Transverse colon (tissue), 4 donors: ENCODE measurements at regions not wholly inside any gene's neighbourhood (a gene's known extent, or its start where the extent isn't known, plus 50 kb on each side); places are given as distances from the start of the nearest gene placed in this dataset.

Experiments used
- DNase-seq: peaks from one replicate; pipeline ENCODE4 v3.0.0-alpha.2; 2019
- H3K27ac ChIP-seq, 4 donors: fragments of 200-600 bp; sonication (generic); 2 replicates each; pipeline ENCODE4 v1.5.1; 2016 to 2018; ENCODE audit warnings: inconsistent platforms in 4 of 4
- H3K27me3 ChIP-seq: fragments of 200-600 bp; sonication (generic); 2 replicates; pipeline ENCODE4 v1.5.1; 2017; ENCODE audit warnings: inconsistent platforms
- H3K36me3 ChIP-seq, 4 donors: fragments of 200-600 bp; sonication (generic); 2 replicates each; pipeline ENCODE4 v1.5.1; 2017 to 2019; ENCODE audit warnings: inconsistent platforms in 4 of 4
- H3K4me1 ChIP-seq, 4 donors: fragments of 200-600 bp; sonication (generic); 2 replicates each; pipeline ENCODE4 v1.5.1; 2017 to 2020; ENCODE audit warnings: inconsistent platforms in 4 of 4
- H3K4me3 ChIP-seq, 4 donors: fragments of 200-600 bp; sonication (generic); 1 replicate in 1 of 4; 2 replicates in 3 of 4; pipeline versions ENCODE4 v1.5.1 to v1.6.1; 2017 to 2019; ENCODE audit warnings: inconsistent platforms in 4 of 4
- H3K9me3 ChIP-seq, 2 donors: fragments of 200-600 bp; sonication (generic); 2 replicates each; pipeline ENCODE4 v1.5.1; 2017 to 2019; ENCODE audit warnings: inconsistent platforms in 2 of 2
- EP300 ChIP-seq: sonication (generic); formaldehyde crosslinking; IDR thresholded peaks from one replicate; pipeline ENCODE4 v1.6.1; 2017; ENCODE audit warnings: antibody characterized with exemption, low read depth
- POLR2A ChIP-seq: fragments of 450-650 bp; IDR thresholded peaks from one replicate; pipeline ENCODE4 v1.6.1; 2016; ENCODE audit warnings: antibody characterized with exemption, mild to moderate bottlenecking, moderate library complexity
- POLR2AphosphoS5 ChIP-seq, 3 donors: sonication (generic); formaldehyde crosslinking; IDR thresholded peaks; one replicate each; pipeline ENCODE4 v1.6.1; 2016; ENCODE audit warnings: antibody characterized with exemption in 3 of 3
- WGBS, 2 donors: methylation state at CpG; one replicate each; pipeline ENCODE4 v1.1.5; 2018; ENCODE audit warnings: low coverage in 1 of 2; 5-methylcytosine and 5-hydroxymethylcytosine counted together
- in situ Hi-C, 4 donors: fragments of 200-750 bp; cut with MboI; loops; one replicate each; pipeline versions ENCODE4 v1.15.0 to v1.15.1; 2017; ENCODE audit warnings: low sequenced_read_pairs in 3 of 4, low pct_ligation_motif_present in 1 of 4, low pct_unique_long_range_greater_than_20kb in 1 of 4
- intact Hi-C: fragments of 100-400 bp; cut with DNase I; formaldehyde crosslinking; loops from one replicate; pipeline ENCODE4 v1.15.1; 2023; ENCODE audit warnings: low total_unique reads
- TF ChIP-seq, protein P1 (sequence below), 5 experiments: fragments of 200-600 bp in 3 of 5; fragments of 450-650 bp in 2 of 5; sonication (generic) in 3 of 5; IDR thresholded peaks; 1 replicate in 2 of 5; 2 replicates in 3 of 5; pipeline ENCODE4 v1.5.1; 2016 to 2017; ENCODE audit warnings: antibody characterized with exemption in 5 of 5, inconsistent platforms in 3 of 5, mild to moderate bottlenecking in 2 of 5, moderate library complexity in 1 of 5

DNA sequence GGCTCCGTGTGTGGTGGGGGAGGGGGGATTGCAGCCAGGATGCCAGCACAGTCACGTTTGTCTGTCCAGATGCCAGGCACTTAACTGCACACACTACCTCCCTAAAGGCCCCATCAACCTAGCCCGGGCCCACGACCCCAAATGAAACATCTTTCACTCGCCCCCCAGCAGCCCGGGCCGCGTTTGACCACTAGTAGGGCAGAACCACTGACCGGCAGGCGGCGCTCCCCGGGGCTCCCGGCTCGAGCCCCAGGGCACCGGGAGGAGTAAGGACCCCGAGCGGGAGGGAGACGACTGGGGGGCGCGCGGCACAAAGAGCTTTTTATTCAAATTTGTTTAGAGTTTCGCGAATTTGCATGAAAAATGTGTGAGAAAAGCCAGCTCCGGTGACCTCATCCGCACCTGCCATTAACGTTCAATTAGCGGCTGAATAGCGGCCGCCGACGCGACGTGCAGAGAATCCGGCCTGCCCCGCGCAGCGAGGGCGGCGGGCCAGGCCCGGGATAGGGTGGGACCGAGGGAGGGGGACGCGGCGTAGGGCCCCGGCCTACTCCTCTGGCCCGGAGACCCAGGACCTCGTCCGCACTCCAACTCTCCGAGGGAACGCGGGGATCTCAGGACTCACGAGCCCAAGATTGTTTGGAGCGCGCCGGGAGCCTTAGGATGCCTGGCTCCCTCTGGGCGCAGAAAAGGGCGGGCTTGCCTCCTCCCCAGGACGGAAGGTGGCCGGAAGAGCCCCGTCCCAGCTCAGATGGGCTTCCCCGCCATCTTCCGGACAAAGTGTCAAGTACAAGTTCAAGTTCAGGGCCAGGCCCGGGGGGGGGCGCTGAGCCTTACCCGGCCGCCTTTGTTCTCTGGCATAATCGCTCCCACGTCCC is 64.9 kb upstream of the POLG start:
- no peaks in the 10 kb centered on the region for H3K9me3 ChIP-seq
- intact Hi-C loops, result no loop called here

DNA sequence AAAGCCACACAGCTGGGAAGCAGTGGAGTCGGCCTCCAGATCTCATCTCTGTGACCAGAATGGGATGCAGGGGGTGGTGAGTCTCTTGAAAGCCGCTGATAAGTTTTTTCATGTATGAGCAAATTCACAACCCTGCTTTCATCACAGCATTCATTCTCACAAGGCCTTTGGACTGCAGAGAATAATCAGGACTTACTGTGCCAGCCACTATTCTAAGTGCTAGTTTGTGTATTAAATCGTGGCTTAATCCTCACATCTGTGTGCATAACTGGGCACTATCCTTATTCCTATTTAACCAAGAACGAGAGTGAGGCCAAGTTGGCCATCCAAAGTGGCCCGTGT is 64.2 kb upstream of the POLG start:
- WGBS, 2 donors, result 36% methylated on average over 5 of the region's 5 CpGs; no CpG with 5 or more reads in 1 of the 2 donors
- no peak overlapping the region for H3K4me3 ChIP-seq
- no peak for TF ChIP-seq EP300
- TF ChIP-seq, protein P1, sequence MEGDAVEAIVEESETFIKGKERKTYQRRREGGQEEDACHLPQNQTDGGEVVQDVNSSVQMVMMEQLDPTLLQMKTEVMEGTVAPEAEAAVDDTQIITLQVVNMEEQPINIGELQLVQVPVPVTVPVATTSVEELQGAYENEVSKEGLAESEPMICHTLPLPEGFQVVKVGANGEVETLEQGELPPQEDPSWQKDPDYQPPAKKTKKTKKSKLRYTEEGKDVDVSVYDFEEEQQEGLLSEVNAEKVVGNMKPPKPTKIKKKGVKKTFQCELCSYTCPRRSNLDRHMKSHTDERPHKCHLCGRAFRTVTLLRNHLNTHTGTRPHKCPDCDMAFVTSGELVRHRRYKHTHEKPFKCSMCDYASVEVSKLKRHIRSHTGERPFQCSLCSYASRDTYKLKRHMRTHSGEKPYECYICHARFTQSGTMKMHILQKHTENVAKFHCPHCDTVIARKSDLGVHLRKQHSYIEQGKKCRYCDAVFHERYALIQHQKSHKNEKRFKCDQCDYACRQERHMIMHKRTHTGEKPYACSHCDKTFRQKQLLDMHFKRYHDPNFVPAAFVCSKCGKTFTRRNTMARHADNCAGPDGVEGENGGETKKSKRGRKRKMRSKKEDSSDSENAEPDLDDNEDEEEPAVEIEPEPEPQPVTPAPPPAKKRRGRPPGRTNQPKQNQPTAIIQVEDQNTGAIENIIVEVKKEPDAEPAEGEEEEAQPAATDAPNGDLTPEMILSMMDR (IDR thresholded peaks at IDR 0.05), result no peak
- no peak for TF ChIP-seq POLR2AphosphoS5 (IDR thresholded peaks at IDR 0.05)
- TF ChIP-seq POLR2A, result no peak
- DNase-seq, result no peak
- in situ Hi-C loops, result no loop called here
- H3K27ac ChIP-seq, result no peak overlapping the region
- intact Hi-C loops, result no loop called here
- H3K36me3 ChIP-seq, result no peaks in the 10 kb centered on the region
- peaks cover 3 to 22% (median 16%) of the 10 kb centered on the region in 4 donors for H3K4me1 ChIP-seq
- H3K27me3 ChIP-seq, result peaks cover 88% of the 10 kb centered on the region
- H3K9me3 ChIP-seq, result no peaks in the 10 kb centered on the region

More for the DNA sequence above, 64.9 kb upstream of the POLG start:
- peaks cover 3 to 22% (median 16%) of the 10 kb centered on the region in 4 donors for H3K4me1 ChIP-seq
- 5% methylated on average over 30 of the region's 68 CpGs; no CpG with 5 or more reads in 1 of the 2 donors for WGBS, 2 donors
- in situ Hi-C loops, result no loop called here
- peaks cover 88% of the 10 kb centered on the region for H3K27me3 ChIP-seq
- H3K27ac ChIP-seq, result peak overlapping the region in 1 of 4 donors; percentile 24
- TF ChIP-seq POLR2AphosphoS5 (IDR thresholded peaks at IDR 0.05), result no peak
- TF ChIP-seq, protein P1 (IDR thresholded peaks at IDR 0.05), result peak in 3 of 5 experiments; percentile 14 to 30 (median 21)
- no peaks in the 10 kb centered on the region for H3K36me3 ChIP-seq
- H3K4me3 ChIP-seq, result peak overlapping the region; percentile 17 to 45 (median 30)
- peak; percentile 21 for DNase-seq

DNA sequence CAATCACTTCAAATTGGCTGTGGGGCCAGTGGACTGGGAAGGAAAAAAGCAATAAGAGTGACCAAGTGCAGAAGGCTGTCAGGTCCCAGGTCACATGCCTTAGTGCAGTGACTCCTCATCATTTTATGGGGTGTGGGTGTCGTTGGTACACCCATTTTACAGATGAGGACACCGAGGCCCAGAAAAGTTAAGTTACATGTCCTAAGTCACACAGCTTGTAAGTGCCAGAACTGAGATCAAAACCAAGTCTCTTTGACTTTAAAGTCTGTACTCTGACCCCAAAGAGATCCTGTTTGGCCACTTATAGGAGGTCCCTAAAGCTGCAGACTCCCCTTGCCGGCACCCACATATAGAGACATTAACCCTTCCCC is 63.0 kb upstream of the POLG start:
- Histone ChIP-seq H3K27me3 (peaks cover 77% of the 10 kb centered on the region), H3K36me3 (no peaks in the 10 kb centered on the region), H3K27ac (no peak overlapping the region), H3K4me3 (no peak overlapping the region), H3K9me3 (no peaks in the 10 kb centered on the region), H3K4me1 (peaks cover 3 to 22% (median 16%) of the 10 kb centered on the region in 4 donors)
- WGBS, 2 donors, result 52% methylated on average over 3 of the region's 3 CpGs; no CpG with 5 or more reads in 1 of the 2 donors
- TF ChIP-seq POLR2A (no peak), POLR2AphosphoS5 (IDR thresholded peaks at IDR 0.05) (no peak), EP300 (no peak)
- TF ChIP-seq, protein P1 (IDR thresholded peaks at IDR 0.05), result no peak
- intact Hi-C loops, result no loop called here
- no peak for DNase-seq
- in situ Hi-C loops, result no loop called here

DNA sequence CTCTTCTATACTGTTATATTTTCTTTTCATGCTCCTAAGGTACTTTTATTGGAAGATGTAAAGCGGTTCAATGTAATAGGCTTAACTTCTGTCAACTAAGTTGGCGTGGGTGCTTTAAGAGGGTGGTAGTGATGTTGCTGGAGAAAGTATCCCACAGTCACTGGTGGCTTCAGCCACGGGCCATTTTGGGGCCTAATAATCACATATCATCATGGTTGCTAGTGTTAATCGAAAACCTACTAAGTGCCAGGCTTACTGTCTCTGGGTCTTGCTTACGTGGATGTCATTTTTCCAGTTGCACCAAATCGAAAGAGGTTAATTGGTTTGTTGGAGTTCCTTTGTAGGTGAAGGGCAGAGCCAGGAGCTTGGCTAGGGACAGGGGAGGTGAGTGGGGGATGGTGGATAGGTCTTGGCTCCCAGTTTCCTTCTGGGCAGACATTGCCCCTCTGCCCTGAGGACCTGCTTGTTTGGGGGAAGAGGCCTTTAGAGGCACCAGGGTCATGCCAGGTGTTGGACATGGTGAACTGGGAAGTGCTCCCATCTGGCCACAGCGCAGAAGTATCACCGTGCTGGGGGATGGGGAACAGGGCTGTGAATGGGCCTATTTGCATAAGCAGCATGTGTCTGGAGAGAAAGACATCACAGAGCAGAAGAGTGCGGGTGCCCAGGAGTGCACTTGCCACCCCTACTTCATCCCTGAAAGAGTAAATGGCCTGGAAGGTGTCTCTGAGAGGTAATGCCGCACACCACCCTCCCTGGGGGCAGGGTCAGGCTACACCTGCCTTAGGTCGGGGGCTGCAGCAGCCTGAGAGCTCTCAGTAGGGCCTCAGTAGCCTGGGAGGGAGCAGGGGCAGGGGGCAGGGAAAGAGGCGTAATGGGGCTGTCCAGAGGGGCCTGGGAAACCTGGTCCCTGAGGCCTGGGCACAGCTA is 62.4 kb upstream of the POLG start:
- peaks cover 3 to 19% (median 16%) of the 10 kb centered on the region in 4 donors for H3K4me1 ChIP-seq
- peaks cover 77% of the 10 kb centered on the region for H3K27me3 ChIP-seq
- H3K27ac ChIP-seq, result no peak overlapping the region
- no peaks in the 10 kb centered on the region for H3K36me3 ChIP-seq
- no peaks in the 10 kb centered on the region for H3K9me3 ChIP-seq
- no peak for DNase-seq
- no peak overlapping the region for H3K4me3 ChIP-seq
- intact Hi-C loops, result no loop called here
- in situ Hi-C loops, result no loop called here
- WGBS, 2 donors, result 54 to 73% methylated on average over 3 to 12 of the region's 12 CpGs
- no peak for TF ChIP-seq EP300
- TF ChIP-seq, protein P1 (IDR thresholded peaks at IDR 0.05), result no peak
